Skeletal muscle satellite cell (primary cell): ENCODE measurements at regions not wholly inside any gene's neighbourhood (a gene's known extent, or its start where the extent isn't known, plus 50 kb on each side); places are given as distances from the start of the nearest gene placed in this dataset.

Experiments used
- H3K27me3 ChIP-seq: 2 replicates; pipeline ENCODE4 v1.7.0; 2013; ENCODE audit warnings: low read length; ENCODE audit not compliant: control insufficient read depth, insufficient read depth
- H3K36me3 ChIP-seq: 2 replicates; pipeline ENCODE4 v1.7.0; 2013; ENCODE audit warnings: mild to moderate bottlenecking, control low read depth, low read length; ENCODE audit not compliant: insufficient read depth
- H3K4me1 ChIP-seq: 2 replicates; pipeline ENCODE4 v1.7.0; 2013; ENCODE audit warnings: low read length; ENCODE audit not compliant: control insufficient read depth, insufficient read depth
- H3K4me2 ChIP-seq: 2 replicates; pipeline ENCODE4 v1.7.0; 2013; ENCODE audit warnings: mild to moderate bottlenecking, low read length
- H3K4me3 ChIP-seq: 2 replicates; pipeline ENCODE4 v1.7.0; 2013; ENCODE audit warnings: low read length
- H3K9ac ChIP-seq: 2 replicates; pipeline ENCODE4 v1.7.0; 2013; ENCODE audit warnings: mild to moderate bottlenecking, low read depth, low read length, moderate library complexity
- H3K9me3 ChIP-seq: replicated peaks from 2 replicates; pipeline ENCODE4 v1.7.0; 2013; ENCODE audit warnings: mild to moderate bottlenecking, control low read depth, low read length

- H3K9ac ChIP-seq: no peak overlapping the region
- no peak overlapping the region for H3K4me3 ChIP-seq
- no peaks in the 10 kb centered on the region for H3K27me3 ChIP-seq
- no peaks in the 10 kb centered on the region for H3K9me3 ChIP-seq
- no peak overlapping the region for H3K4me2 ChIP-seq
- H3K36me3 ChIP-seq: no peaks in the 10 kb centered on the region
- no peaks in the 10 kb centered on the region for H3K4me1 ChIP-seq
Observed at GRCh38 chr11:128232588-128232987, 354.8 kb downstream of the ETS1 start.

GRCh38 chr11:128231845-128232410 lies 355.4 kb downstream of the ETS1 start:
- Histone ChIP-seq H3K27me3 (no peaks in the 10 kb centered on the region), H3K36me3 (no peaks in the 10 kb centered on the region), H3K4me3 (no peak overlapping the region), H3K4me1 (no peaks in the 10 kb centered on the region), H3K4me2 (no peak overlapping the region), H3K9me3 (no peaks in the 10 kb centered on the region), H3K9ac (no peak overlapping the region)

GRCh38 chr11:128227466-128227865 lies 359.9 kb downstream of the ETS1 start:
- Histone ChIP-seq H3K4me2 (no peak overlapping the region), H3K36me3 (no peaks in the 10 kb centered on the region), H3K4me3 (no peak overlapping the region), H3K4me1 (peaks cover 7% of the 10 kb centered on the region), H3K9ac (no peak overlapping the region), H3K27me3 (no peaks in the 10 kb centered on the region), H3K9me3 (no peaks in the 10 kb centered on the region)

- H3K4me1 ChIP-seq: peaks cover 7% of the 10 kb centered on the region
- no peaks in the 10 kb centered on the region for H3K27me3 ChIP-seq
- no peak overlapping the region for H3K4me3 ChIP-seq
- no peak overlapping the region for H3K4me2 ChIP-seq
- H3K36me3 ChIP-seq: no peaks in the 10 kb centered on the region
- no peaks in the 10 kb centered on the region for H3K9me3 ChIP-seq
- H3K9ac ChIP-seq: no peak overlapping the region
Observed at GRCh38 chr11:128226106-128226716, 361.1 kb downstream of the ETS1 start.

- Histone ChIP-seq H3K36me3 (no peaks in the 10 kb centered on the region), H3K4me1 (peaks cover 17% of the 10 kb centered on the region), H3K9ac (no peak overlapping the region), H3K4me2 (no peak overlapping the region), H3K27me3 (no peaks in the 10 kb centered on the region), H3K4me3 (no peak overlapping the region), H3K9me3 (no peaks in the 10 kb centered on the region)
Observed at GRCh38 chr11:128222245-128222884, 365.0 kb downstream of the ETS1 start.

- Histone ChIP-seq H3K27me3 (no peaks in the 10 kb centered on the region), H3K9ac (no peak overlapping the region), H3K4me1 (peaks cover 10% of the 10 kb centered on the region), H3K4me3 (no peak overlapping the region), H3K4me2 (peak overlapping the region; percentile 23), H3K36me3 (no peaks in the 10 kb centered on the region), H3K9me3 (no peaks in the 10 kb centered on the region)
Observed at GRCh38 chr11:128219731-128220120, 367.6 kb downstream of the ETS1 start.

- no peaks in the 10 kb centered on the region for H3K36me3 ChIP-seq
- no peak overlapping the region for H3K4me3 ChIP-seq
- H3K27me3 ChIP-seq: no peaks in the 10 kb centered on the region
- no peak overlapping the region for H3K9ac ChIP-seq
- H3K9me3 ChIP-seq: no peaks in the 10 kb centered on the region
- peaks cover 17% of the 10 kb centered on the region for H3K4me1 ChIP-seq
- H3K4me2 ChIP-seq: no peak overlapping the region
Observed at GRCh38 chr11:128216198-128216597, 371.2 kb downstream of the ETS1 start.

GRCh38 chr11:128215238-128215882 lies 372.0 kb downstream of the ETS1 start:
- Histone ChIP-seq H3K9ac (no peak overlapping the region), H3K4me2 (no peak overlapping the region)

GRCh38 chr11:128214263-128214662 lies 373.1 kb downstream of the ETS1 start:
- Histone ChIP-seq H3K27me3 (no peaks in the 10 kb centered on the region), H3K9me3 (no peaks in the 10 kb centered on the region), H3K9ac (no peak overlapping the region), H3K4me1 (peaks cover 27% of the 10 kb centered on the region), H3K36me3 (no peaks in the 10 kb centered on the region), H3K4me3 (no peak overlapping the region), H3K4me2 (no peak overlapping the region)

More at GRCh38 chr11:128215238-128215882, 372.0 kb downstream of the ETS1 start:
- no peaks in the 10 kb centered on the region for H3K27me3 ChIP-seq
- no peaks in the 10 kb centered on the region for H3K9me3 ChIP-seq
- peaks cover 22% of the 10 kb centered on the region for H3K4me1 ChIP-seq
- no peaks in the 10 kb centered on the region for H3K36me3 ChIP-seq
- H3K4me3 ChIP-seq: no peak overlapping the region

GRCh38 chr11:128213461-128213860 lies 373.9 kb downstream of the ETS1 start:
- Histone ChIP-seq H3K4me1 (peaks cover 29% of the 10 kb centered on the region), H3K9me3 (no peaks in the 10 kb centered on the region), H3K27me3 (no peaks in the 10 kb centered on the region), H3K4me3 (no peak overlapping the region), H3K9ac (no peak overlapping the region), H3K36me3 (no peaks in the 10 kb centered on the region), H3K4me2 (no peak overlapping the region)

- Histone ChIP-seq H3K4me3 (no peak overlapping the region), H3K4me2 (no peak overlapping the region), H3K9ac (no peak overlapping the region), H3K4me1 (peaks cover 40% of the 10 kb centered on the region), H3K9me3 (no peaks in the 10 kb centered on the region), H3K27me3 (no peaks in the 10 kb centered on the region), H3K36me3 (no peaks in the 10 kb centered on the region)
Observed at GRCh38 chr11:128212324-128212723, 375.0 kb downstream of the ETS1 start.
